GM12873 (cell line): ENCODE measurements at regions not wholly inside any gene's neighbourhood (a gene's known extent, or its start where the extent isn't known, plus 50 kb on each side); places are given as distances from the start of the nearest gene placed in this dataset.

Experiments
- CTCF ChIP-seq: IDR thresholded peaks from 2 replicates; pipeline ENCODE4 v1.5.1; 2012; ENCODE audit warnings: low read depth, mild to moderate bottlenecking, moderate library complexity, low read length, control low read depth; ENCODE audit not compliant: insufficient read depth; ENCODE audit errors: missing control alignments

- TF ChIP-seq CTCF = no peak
Measured at GRCh38 chr6:87908978-87909811, 138.4 kb upstream of the SPACA1 start.

GRCh38 chr6:87907521-87907920 lies 140.1 kb upstream of the SPACA1 start:
- TF ChIP-seq CTCF = no peak

- TF ChIP-seq CTCF = no peak
Measured at GRCh38 chr6:87905101-87905641, 142.5 kb upstream of the SPACA1 start.

GRCh38 chr6:87904011-87904410 lies 143.6 kb upstream of the SPACA1 start:
- no peak for TF ChIP-seq CTCF

- no peak for TF ChIP-seq CTCF
Measured at GRCh38 chr6:87903323-87903722, 144.3 kb upstream of the SPACA1 start.

- TF ChIP-seq CTCF = no peak
Measured at GRCh38 chr6:87902383-87902782, 145.3 kb upstream of the SPACA1 start.

- no peak for TF ChIP-seq CTCF
Measured at GRCh38 chr6:87901613-87902012, 146.0 kb upstream of the SPACA1 start.
